HCT116 (cell line): ENCODE measurements at regions not wholly inside any gene's neighbourhood (a gene's known extent, or its start where the extent isn't known, plus 50 kb on each side); places are given as distances from the start of the nearest gene placed in this dataset.

Experiments used
- ATAC-seq: fragments of 200-7000 bp; cut with Tn5 transposase; 2 replicates; pipeline ENCODE4 v1.9.1; 2020; ENCODE audit warnings: mild to moderate bottlenecking, moderate library complexity
- BruUV-seq: library from RNA; stranded (reverse); fragments of 400-500 nt; replicated peaks from 2 replicates; lab custom pipeline; 2021; lab: Mats Ljungman, UMichigan
- CTCF ChIA-PET: fragments of 300-600 bp; sonication (Branson Sonifier 250); formaldehyde crosslinking; loops from one replicate; lab custom pipeline; 2021; ENCODE audit warnings: antibody characterized with exemption; lab: Charles Lee
- POLR2A ChIA-PET: fragments of 300-600, 350-600 bp; sonication (Branson Sonifier 250); formaldehyde crosslinking; loops from one replicate; lab custom pipeline; 2021; ENCODE audit warnings: antibody characterized with exemption; lab: Charles Lee
- RAD21 ChIA-PET, 2 experiments: fragments of 300-600 bp; sonication (Branson Sonifier 250); formaldehyde crosslinking; loops; one replicate each; lab custom pipeline; 2023; ENCODE audit warnings: low total read pairs in 2 of 2; ENCODE audit not compliant: uncharacterized antibody in 2 of 2, unreplicated experiment in 2 of 2, low non-redundant PET in 1 of 2; lab: Charles Lee
- DNase-seq: peaks from one replicate; pipeline ENCODE4 v3.0.0-alpha.2; 2010; ENCODE audit warnings: low read depth, low spot score
- H2AFZ ChIP-seq: fragments of 200-600 bp; shearing (Covaris generic), sonication (generic); 2 replicates; pipeline ENCODE4 v1.6.1; 2017; ENCODE audit warnings: low read depth, mixed run types, mixed read lengths, antibody characterized with exemption, low read length; ENCODE audit not compliant: poor library complexity, severe bottlenecking
- H3K27ac ChIP-seq: 2 replicates; pipeline ENCODE4 v1.5.1; 2012; ENCODE audit warnings: low read depth, low read length
- H3K27me3 ChIP-seq: fragments of 200-600 bp; sonication (generic); 2 replicates; pipeline ENCODE4 v1.6.1; 2016; ENCODE audit warnings: mixed run types, low read length, mixed read lengths; ENCODE audit not compliant: insufficient read depth
- H3K36me3 ChIP-seq, 2 experiments: fragments of 200-500 bp in 1 of 2; fragments of 200-600 bp in 1 of 2; sonication (Bioruptor generic) in 1 of 2; sonication (generic) in 1 of 2; 2 replicates each; pipeline versions ENCODE4 v1.5.1 to v1.6.1; 2014 to 2016; ENCODE audit warnings: low read length in 2 of 2, inconsistent platforms in 1 of 2, mixed read lengths in 1 of 2, mixed run types in 1 of 2; ENCODE audit not compliant: insufficient read depth in 2 of 2, control insufficient read depth in 1 of 2
- H3K4me1 ChIP-seq, 2 experiments: fragments of 200-600 bp in 1 of 2; sonication (generic) in 1 of 2; 2 replicates each; pipeline versions ENCODE4 v1.5.1 to v1.6.1; 2012 to 2017; ENCODE audit warnings: low read length in 2 of 2, inconsistent platforms in 1 of 2, mild to moderate bottlenecking in 1 of 2, mixed read lengths in 1 of 2, mixed run types in 1 of 2, moderate library complexity in 1 of 2; ENCODE audit not compliant: insufficient read depth in 2 of 2, control insufficient read depth in 1 of 2
- H3K4me2 ChIP-seq: fragments of 200-600 bp; sonication (generic); 2 replicates; pipeline ENCODE4 v1.6.1; 2017; ENCODE audit warnings: mixed run types, low read length, mixed read lengths
- H3K4me3 ChIP-seq, 2 experiments: fragments of 200-600 bp in 1 of 2; sonication (generic) in 1 of 2; replicated peaks in 1 of 2; 2 replicates each; pipeline ENCODE4 v1.5.1; 2011 to 2016; ENCODE audit warnings: low read length in 2 of 2, control low read depth in 1 of 2, low read depth in 1 of 2, mild to moderate bottlenecking in 1 of 2, mixed read lengths in 1 of 2, mixed run types in 1 of 2
- H3K79me2 ChIP-seq: fragments of 200-600 bp; sonication (generic); 2 replicates; pipeline ENCODE4 v1.6.1; 2017; ENCODE audit warnings: mild to moderate bottlenecking, mixed run types, low read length, moderate library complexity, mixed read lengths; ENCODE audit not compliant: insufficient read depth
- H3K9ac ChIP-seq: fragments of 200-600 bp; sonication (generic); 2 replicates; pipeline ENCODE4 v1.6.1; 2016; ENCODE audit warnings: low read length, mixed read lengths
- H3K9me2 ChIP-seq: fragments of 200-600 bp; sonication (generic), shearing (Covaris generic); 2 replicates; pipeline ENCODE4 v1.6.1; 2017; ENCODE audit warnings: mixed run types, mild to moderate bottlenecking, moderate library complexity; ENCODE audit not compliant: insufficient read depth
- H3K9me3 ChIP-seq, 2 experiments: fragments of 200-500 bp in 1 of 2; fragments of 200-600 bp in 1 of 2; sonication (Bioruptor generic) in 1 of 2; sonication (generic) in 1 of 2; 2 replicates each; pipeline ENCODE4 v1.6.1; 2014 to 2017; ENCODE audit warnings: low read length in 2 of 2, mixed read lengths in 2 of 2, inconsistent platforms in 1 of 2, low read depth in 1 of 2, mild to moderate bottlenecking in 1 of 2, mixed run types in 1 of 2, moderate library complexity in 1 of 2; ENCODE audit not compliant: control insufficient read depth in 1 of 2, insufficient read depth in 1 of 2
- H4K20me1 ChIP-seq: fragments of 200-600 bp; sonication (generic), shearing (Covaris generic); 2 replicates; pipeline ENCODE4 v1.6.1; 2017; ENCODE audit warnings: mixed run types, mild to moderate bottlenecking, moderate library complexity; ENCODE audit not compliant: insufficient read depth
- ELF1 ChIP-seq: IDR thresholded peaks from 2 replicates; pipeline ENCODE4 v1.6.1; 2012; ENCODE audit warnings: low read depth, borderline replicate concordance
- EZH2phosphoT487 ChIP-seq: fragments of 200-600 bp; IDR thresholded peaks from 2 replicates; pipeline ENCODE4 v1.6.1; 2018; ENCODE audit warnings: antibody characterized with exemption, borderline replicate concordance
- JUND ChIP-seq: IDR thresholded peaks from 2 replicates; pipeline ENCODE4 v1.6.1; 2012
- SIN3A ChIP-seq: IDR thresholded peaks from 2 replicates; pipeline ENCODE4 v1.6.1; 2012; ENCODE audit warnings: low read depth
- SP1 ChIP-seq: IDR thresholded peaks from 2 replicates; pipeline ENCODE4 v1.6.1; 2012; ENCODE audit warnings: low read depth
- SRF ChIP-seq: IDR thresholded peaks from 2 replicates; pipeline ENCODE4 v1.6.1; 2012; ENCODE audit warnings: low read depth
- YY1 ChIP-seq: IDR thresholded peaks from 2 replicates; pipeline ENCODE4 v1.6.1; 2011; ENCODE audit warnings: low read length, low read depth, moderate library complexity, mild to moderate bottlenecking; ENCODE audit not compliant: insufficient replicate concordance; ENCODE audit errors: extremely low read depth
- intact Hi-C: fragments of 100-400 bp; cut with micrococcal nuclease; formaldehyde crosslinking; loops from 2 replicates; pipeline ENCODE4 v1.10.0; 2022
- TF ChIP-seq, protein P1 (sequence below), 3 experiments: fragments of 200-600 bp in 1 of 3; sonication (generic) in 1 of 3; IDR thresholded peaks in 2 of 3; conservative IDR thresholded peaks in 1 of 3; 2 replicates each; pipeline ENCODE4 v1.5.1; 2012 to 2017; ENCODE audit warnings: low read depth in 2 of 3, low read length in 2 of 3, antibody characterized with exemption in 1 of 3, borderline replicate concordance in 1 of 3, control low read depth in 1 of 3, mild to moderate bottlenecking in 1 of 3, mixed read lengths in 1 of 3, mixed run types in 1 of 3, moderate library complexity in 1 of 3; ENCODE audit not compliant: insufficient read depth in 1 of 3
- TF ChIP-seq, protein P2 (sequence below): IDR thresholded peaks from 2 replicates; pipeline ENCODE4 v1.6.1; 2011; ENCODE audit warnings: mild to moderate bottlenecking, low read length, moderate library complexity; ENCODE audit not compliant: insufficient replicate concordance; ENCODE audit errors: extremely low read depth

- H3K9ac ChIP-seq = no peak overlapping the region
- H3K9me2 ChIP-seq = no peaks in the 10 kb centered on the region
- no peak for ATAC-seq
- no peaks in the 10 kb centered on the region for H4K20me1 ChIP-seq
- TF ChIP-seq EZH2phosphoT487 (no peak), ELF1 (no peak), JUND (no peak), SRF (no peak), YY1 (no peak), SIN3A (no peak), SP1 (no peak)
- TF ChIP-seq, protein P1, sequence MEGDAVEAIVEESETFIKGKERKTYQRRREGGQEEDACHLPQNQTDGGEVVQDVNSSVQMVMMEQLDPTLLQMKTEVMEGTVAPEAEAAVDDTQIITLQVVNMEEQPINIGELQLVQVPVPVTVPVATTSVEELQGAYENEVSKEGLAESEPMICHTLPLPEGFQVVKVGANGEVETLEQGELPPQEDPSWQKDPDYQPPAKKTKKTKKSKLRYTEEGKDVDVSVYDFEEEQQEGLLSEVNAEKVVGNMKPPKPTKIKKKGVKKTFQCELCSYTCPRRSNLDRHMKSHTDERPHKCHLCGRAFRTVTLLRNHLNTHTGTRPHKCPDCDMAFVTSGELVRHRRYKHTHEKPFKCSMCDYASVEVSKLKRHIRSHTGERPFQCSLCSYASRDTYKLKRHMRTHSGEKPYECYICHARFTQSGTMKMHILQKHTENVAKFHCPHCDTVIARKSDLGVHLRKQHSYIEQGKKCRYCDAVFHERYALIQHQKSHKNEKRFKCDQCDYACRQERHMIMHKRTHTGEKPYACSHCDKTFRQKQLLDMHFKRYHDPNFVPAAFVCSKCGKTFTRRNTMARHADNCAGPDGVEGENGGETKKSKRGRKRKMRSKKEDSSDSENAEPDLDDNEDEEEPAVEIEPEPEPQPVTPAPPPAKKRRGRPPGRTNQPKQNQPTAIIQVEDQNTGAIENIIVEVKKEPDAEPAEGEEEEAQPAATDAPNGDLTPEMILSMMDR (IDR thresholded peaks at IDR 0.05 in 2 of 3, conservative IDR thresholded peaks at IDR 0.05 in 1 of 3; ENCODE audit: borderline replicate concordance in 1 of 3, insufficient read depth in 1 of 3, low read depth in 2 of 3, low read length in 2 of 3) = no peak
- TF ChIP-seq, protein P2, sequence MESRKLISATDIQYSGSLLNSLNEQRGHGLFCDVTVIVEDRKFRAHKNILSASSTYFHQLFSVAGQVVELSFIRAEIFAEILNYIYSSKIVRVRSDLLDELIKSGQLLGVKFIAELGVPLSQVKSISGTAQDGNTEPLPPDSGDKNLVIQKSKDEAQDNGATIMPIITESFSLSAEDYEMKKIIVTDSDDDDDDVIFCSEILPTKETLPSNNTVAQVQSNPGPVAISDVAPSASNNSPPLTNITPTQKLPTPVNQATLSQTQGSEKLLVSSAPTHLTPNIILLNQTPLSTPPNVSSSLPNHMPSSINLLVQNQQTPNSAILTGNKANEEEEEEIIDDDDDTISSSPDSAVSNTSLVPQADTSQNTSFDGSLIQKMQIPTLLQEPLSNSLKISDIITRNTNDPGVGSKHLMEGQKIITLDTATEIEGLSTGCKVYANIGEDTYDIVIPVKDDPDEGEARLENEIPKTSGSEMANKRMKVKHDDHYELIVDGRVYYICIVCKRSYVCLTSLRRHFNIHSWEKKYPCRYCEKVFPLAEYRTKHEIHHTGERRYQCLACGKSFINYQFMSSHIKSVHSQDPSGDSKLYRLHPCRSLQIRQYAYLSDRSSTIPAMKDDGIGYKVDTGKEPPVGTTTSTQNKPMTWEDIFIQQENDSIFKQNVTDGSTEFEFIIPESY = no peak
- POLR2A ChIA-PET = no interaction called here
- H3K4me3 ChIP-seq = no peak overlapping the region
- H3K9me3 ChIP-seq = peaks cover 4 to 14% of the 10 kb centered on the region in 2 experiments; a peak in 2 of 4 replicates
- H3K27me3 ChIP-seq = no peaks in the 10 kb centered on the region
- no peaks in the 10 kb centered on the region for H3K79me2 ChIP-seq
- H2AFZ ChIP-seq = no peak overlapping the region
- RAD21 ChIA-PET = no interaction called here
- H3K4me2 ChIP-seq = no peak overlapping the region
- CTCF ChIA-PET = no interaction called here
- H3K4me1 ChIP-seq = no peaks in the 10 kb centered on the region
- H3K36me3 ChIP-seq = no peaks in the 10 kb centered on the region
- intact Hi-C loops = no loop called here
- BruUV-seq = no TSS peak
- DNase-seq = no peak
- H3K27ac ChIP-seq = no peak overlapping the region
Observed at GRCh38 chr9:22838266-22838665, 391.6 kb downstream of the DMRTA1 start.
